H9 (cell line): ENCODE measurements at regions not wholly inside any gene's neighbourhood (a gene's known extent, or its start where the extent isn't known, plus 50 kb on each side); places are given as distances from the start of the nearest gene placed in this dataset.

Experiments used
- DNase-seq: peaks from one replicate; pipeline ENCODE4 v3.0.0-alpha.2; 2017
- H2AFZ ChIP-seq: one replicate; pipeline ENCODE4 v1.6.1; 2013; ENCODE audit warnings: mild to moderate bottlenecking, low read length, control low read depth, moderate library complexity
- H2AK5ac ChIP-seq: 2 replicates; pipeline ENCODE4 v1.6.1; 2013; ENCODE audit warnings: low read length, control low read depth, mixed read lengths; ENCODE audit not compliant: insufficient read length
- H2BK120ac ChIP-seq: one replicate; pipeline ENCODE4 v1.6.1; 2013; ENCODE audit warnings: low read depth, mild to moderate bottlenecking, low read length, control low read depth, inconsistent platforms; ENCODE audit not compliant: poor library complexity, severe bottlenecking
- H2BK12ac ChIP-seq: 2 replicates; pipeline ENCODE4 v1.6.1; 2013; ENCODE audit warnings: low read length, control low read depth, mixed read lengths, low read depth; ENCODE audit not compliant: insufficient read length
- H2BK15ac ChIP-seq: 2 replicates; pipeline ENCODE4 v1.6.1; 2013; ENCODE audit warnings: low read depth, low read length, control low read depth
- H2BK20ac ChIP-seq: one replicate; pipeline ENCODE4 v1.6.1; 2013; ENCODE audit warnings: low read depth, mild to moderate bottlenecking, low read length, control low read depth, inconsistent platforms; ENCODE audit not compliant: poor library complexity, severe bottlenecking
- H2BK5ac ChIP-seq: 2 replicates; pipeline ENCODE4 v1.6.1; 2013; ENCODE audit warnings: low read length, control low read depth, mixed read lengths; ENCODE audit not compliant: insufficient read length
- H3K14ac ChIP-seq: 2 replicates; pipeline ENCODE4 v1.6.1; 2013; ENCODE audit warnings: low read length, control low read depth; ENCODE audit not compliant: insufficient read depth
- H3K18ac ChIP-seq: 2 replicates; pipeline ENCODE4 v1.6.1; 2013; ENCODE audit warnings: low read depth, mild to moderate bottlenecking, mixed read lengths, low read length, control low read depth; ENCODE audit not compliant: insufficient read length
- H3K23ac ChIP-seq: 2 replicates; pipeline ENCODE4 v1.6.1; 2013; ENCODE audit warnings: low read length, control low read depth, mixed read lengths, low read depth; ENCODE audit not compliant: insufficient read length
- H3K23me2 ChIP-seq: 2 replicates; pipeline ENCODE4 v1.6.1; 2013; ENCODE audit warnings: low read depth, mild to moderate bottlenecking, mixed read lengths, low read length, control low read depth; ENCODE audit not compliant: insufficient read length, poor library complexity, severe bottlenecking
- H3K27ac ChIP-seq: 2 replicates; pipeline ENCODE4 v1.5.1; 2013; ENCODE audit warnings: low read length, control low read depth, mixed read lengths, low read depth; ENCODE audit not compliant: insufficient read length
- H3K27me3 ChIP-seq: 2 replicates; pipeline ENCODE4 v1.6.1; 2013; ENCODE audit warnings: low read length, control low read depth, inconsistent platforms; ENCODE audit not compliant: insufficient read depth
- H3K4ac ChIP-seq: 2 replicates; pipeline ENCODE4 v1.6.1; 2013; ENCODE audit warnings: low read depth, mild to moderate bottlenecking, control low read depth, inconsistent platforms, low read length, moderate library complexity
- H3K4me1 ChIP-seq: 2 replicates; pipeline ENCODE4 v1.6.1; 2013; ENCODE audit warnings: low read length, control low read depth, inconsistent platforms; ENCODE audit not compliant: insufficient read depth
- H3K4me2 ChIP-seq: 2 replicates; pipeline ENCODE4 v1.6.1; 2013; ENCODE audit warnings: low read length, control low read depth, mixed read lengths; ENCODE audit not compliant: insufficient read length, insufficient read depth
- H3K56ac ChIP-seq: 2 replicates; pipeline ENCODE4 v1.6.1; 2013; ENCODE audit warnings: low read depth, mild to moderate bottlenecking, mixed read lengths, low read length, control low read depth; ENCODE audit not compliant: insufficient read length
- H3K79me1 ChIP-seq: 2 replicates; pipeline ENCODE4 v1.6.1; 2013; ENCODE audit warnings: low read depth, mild to moderate bottlenecking, moderate library complexity, low read length, control low read depth, inconsistent platforms; ENCODE audit not compliant: insufficient read depth, poor library complexity, severe bottlenecking
- H3K79me2 ChIP-seq: 2 replicates; pipeline ENCODE4 v1.6.1; 2013; ENCODE audit warnings: low read length, control low read depth, inconsistent platforms; ENCODE audit not compliant: insufficient read depth
- H3K9ac ChIP-seq: 2 replicates; pipeline ENCODE4 v1.6.1; 2013; ENCODE audit warnings: low read length, control low read depth, mixed read lengths; ENCODE audit not compliant: insufficient read length; ENCODE audit errors: extremely low read depth
- H3K9me3 ChIP-seq: one replicate; pipeline ENCODE4 v1.6.1; 2013; ENCODE audit warnings: low read depth, low read length, inconsistent platforms; ENCODE audit not compliant: control insufficient read depth
- H3T11ph ChIP-seq: one replicate; pipeline ENCODE4 v1.6.1; 2013; ENCODE audit warnings: mild to moderate bottlenecking, low read length, control low read depth, inconsistent platforms
- H4K20me1 ChIP-seq: one replicate; pipeline ENCODE4 v1.6.1; 2013; ENCODE audit not compliant: control insufficient read depth, insufficient read length, insufficient read depth
- H4K5ac ChIP-seq: 2 replicates; pipeline ENCODE4 v1.6.1; 2013; ENCODE audit warnings: low read depth, mild to moderate bottlenecking, mixed read lengths, low read length, control low read depth; ENCODE audit not compliant: insufficient read length
- H4K8ac ChIP-seq: replicated peaks from 2 replicates; pipeline ENCODE4 v1.6.1; 2013; ENCODE audit warnings: low read length, control low read depth, mixed read lengths, low read depth; ENCODE audit not compliant: insufficient read length
- H4K91ac ChIP-seq: 2 replicates; pipeline ENCODE4 v1.6.1; 2013; ENCODE audit warnings: low read depth, mild to moderate bottlenecking, moderate library complexity, mixed read lengths, low read length, control low read depth; ENCODE audit not compliant: insufficient read length
- H3K27ac Mint-ChIP-seq, 3 experiments: 2 replicates in 2 of 3; 3 replicates in 1 of 3; pipeline ENCODE4 v1.8.0; 2020 to 2021; ENCODE audit warnings: mixed read lengths in 3 of 3, mild to moderate bottlenecking in 1 of 3, moderate library complexity in 1 of 3
- H3K27me3 Mint-ChIP-seq: 2 replicates; pipeline ENCODE4 v1.8.0; 2021; ENCODE audit warnings: low read depth, mild to moderate bottlenecking, moderate library complexity, mixed read lengths
- H3K36me3 Mint-ChIP-seq, 3 experiments: 2 replicates in 2 of 3; 3 replicates in 1 of 3; pipeline ENCODE4 v1.8.0; 2020 to 2021; ENCODE audit warnings: low read depth in 3 of 3, mixed read lengths in 3 of 3; ENCODE audit not compliant: insufficient read depth in 1 of 3
- H3K4me1 Mint-ChIP-seq, 2 experiments: 2 replicates each; pipeline ENCODE4 v1.8.0; 2020; ENCODE audit warnings: mixed read lengths in 2 of 2
- H3K4me3 Mint-ChIP-seq, 2 experiments: 2 replicates in 1 of 2; 3 replicates in 1 of 2; pipeline ENCODE4 v1.8.0; 2020 to 2021; ENCODE audit warnings: mild to moderate bottlenecking in 2 of 2, mixed read lengths in 2 of 2, moderate library complexity in 1 of 2
- H3K9me3 Mint-ChIP-seq, 2 experiments: 2 replicates in 1 of 2; 3 replicates in 1 of 2; pipeline ENCODE4 v1.8.0; 2020; ENCODE audit warnings: mild to moderate bottlenecking in 2 of 2, mixed read lengths in 2 of 2, moderate library complexity in 1 of 2
- WGBS: extraction: QIAGEN DNeasy Blood & Tissue Kit; methylation state at CpG from one replicate; pipeline ENCODE4 v1.1.7; 2013; ENCODE audit warnings: missing lambda C conversion rate, low lambda C conversion rate, mixed read lengths; ENCODE audit not compliant: insufficient read length; ENCODE audit errors: extremely low coverage; 5-methylcytosine and 5-hydroxymethylcytosine counted together
- TF ChIP-seq, protein P1 (sequence below): fragments of 200-600 bp; sonication (generic); conservative IDR thresholded peaks from 3 replicates; pipeline ENCODE4 v1.8.0; 2021; ENCODE audit warnings: antibody characterized with exemption, mild to moderate bottlenecking

DNA sequence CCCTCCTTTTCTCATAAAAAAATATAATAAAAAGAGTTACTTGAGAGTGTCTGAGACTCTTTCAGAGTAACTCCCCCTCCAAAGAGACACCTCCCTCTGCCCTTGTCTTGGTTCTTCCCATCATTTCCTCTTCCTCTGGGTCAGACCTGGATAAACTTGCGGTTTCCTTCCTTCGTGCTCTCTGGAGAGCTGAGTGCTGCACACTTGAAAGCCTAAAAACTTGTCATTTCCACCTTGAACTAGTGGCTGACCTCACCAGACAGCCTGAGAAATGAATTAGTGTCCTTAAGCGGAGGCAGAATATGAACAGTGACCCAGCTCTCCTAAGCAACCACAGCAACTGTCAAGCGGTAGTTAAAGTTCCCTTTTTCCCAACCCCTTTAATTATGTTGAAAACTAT lies 88.4 kb upstream of the PROX1 start:
- H3K27me3 ChIP-seq = no peaks in the 10 kb centered on the region
- no peak overlapping the region for H2BK5ac ChIP-seq
- no peak overlapping the region for H3K56ac ChIP-seq
- no peak overlapping the region for H3K23ac ChIP-seq
- no peak overlapping the region for H4K5ac ChIP-seq
- no peaks in the 10 kb centered on the region for H4K20me1 ChIP-seq
- H3K4me2 ChIP-seq = no peak overlapping the region
- no peaks in the 10 kb centered on the region for H3K9me3 Mint-ChIP-seq
- no peak overlapping the region for H2AFZ ChIP-seq
- H3K9ac ChIP-seq = no peak overlapping the region
- H4K91ac ChIP-seq = no peak overlapping the region
- no peaks in the 10 kb centered on the region for H3K4me1 Mint-ChIP-seq
- H3K79me2 ChIP-seq = no peaks in the 10 kb centered on the region
- no peak overlapping the region for H4K8ac ChIP-seq
- H2BK12ac ChIP-seq = no peak overlapping the region
- no peak overlapping the region for H2AK5ac ChIP-seq
- DNase-seq = no peak
- H2BK20ac ChIP-seq = no peak overlapping the region
- no peak overlapping the region for H3K4ac ChIP-seq
- no peak overlapping the region for H2BK15ac ChIP-seq
- H3K36me3 Mint-ChIP-seq = no peaks in the 10 kb centered on the region
- peaks cover 2% of the 10 kb centered on the region for H3K27me3 Mint-ChIP-seq
- TF ChIP-seq, protein P1, sequence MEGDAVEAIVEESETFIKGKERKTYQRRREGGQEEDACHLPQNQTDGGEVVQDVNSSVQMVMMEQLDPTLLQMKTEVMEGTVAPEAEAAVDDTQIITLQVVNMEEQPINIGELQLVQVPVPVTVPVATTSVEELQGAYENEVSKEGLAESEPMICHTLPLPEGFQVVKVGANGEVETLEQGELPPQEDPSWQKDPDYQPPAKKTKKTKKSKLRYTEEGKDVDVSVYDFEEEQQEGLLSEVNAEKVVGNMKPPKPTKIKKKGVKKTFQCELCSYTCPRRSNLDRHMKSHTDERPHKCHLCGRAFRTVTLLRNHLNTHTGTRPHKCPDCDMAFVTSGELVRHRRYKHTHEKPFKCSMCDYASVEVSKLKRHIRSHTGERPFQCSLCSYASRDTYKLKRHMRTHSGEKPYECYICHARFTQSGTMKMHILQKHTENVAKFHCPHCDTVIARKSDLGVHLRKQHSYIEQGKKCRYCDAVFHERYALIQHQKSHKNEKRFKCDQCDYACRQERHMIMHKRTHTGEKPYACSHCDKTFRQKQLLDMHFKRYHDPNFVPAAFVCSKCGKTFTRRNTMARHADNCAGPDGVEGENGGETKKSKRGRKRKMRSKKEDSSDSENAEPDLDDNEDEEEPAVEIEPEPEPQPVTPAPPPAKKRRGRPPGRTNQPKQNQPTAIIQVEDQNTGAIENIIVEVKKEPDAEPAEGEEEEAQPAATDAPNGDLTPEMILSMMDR = no peak
- no peak overlapping the region for H3K4me3 Mint-ChIP-seq
- no peak overlapping the region for H3K18ac ChIP-seq
- WGBS = no CpG with 5 or more reads among the region's 4 CpGs
- H3K79me1 ChIP-seq = no peaks in the 10 kb centered on the region
- no peak overlapping the region for H2BK120ac ChIP-seq
- no peak overlapping the region for H3K27ac ChIP-seq
- H3K14ac ChIP-seq = no peak overlapping the region
- H3T11ph ChIP-seq = no peak overlapping the region
- H3K27ac Mint-ChIP-seq = no peak overlapping the region
- no peaks in the 10 kb centered on the region for H3K9me3 ChIP-seq
- H3K23me2 ChIP-seq = no peaks in the 10 kb centered on the region
- H3K4me1 ChIP-seq = no peaks in the 10 kb centered on the region
